BE2C (cell line): ENCODE measurements at regions not wholly inside any gene's neighbourhood (a gene's known extent, or its start where the extent isn't known, plus 50 kb on each side); places are given as distances from the start of the nearest gene placed in this dataset.

Experiments used
- DNase-seq: peaks from one replicate; pipeline ENCODE4 v3.0.0-alpha.2; 2020
- H3K27me3 ChIP-seq: fragments of 250-450 bp; sonication (Bioruptor Pico); 2 replicates; pipeline ENCODE4 v1.5.1; 2020; ENCODE audit warnings: mild to moderate bottlenecking
- H3K36me3 ChIP-seq: fragments of 250-450 bp; sonication (Bioruptor Pico); 2 replicates; pipeline ENCODE4 v1.5.1; 2020; ENCODE audit warnings: mild to moderate bottlenecking
- H3K4me1 ChIP-seq: fragments of 250-450 bp; sonication (Bioruptor Pico); 2 replicates; pipeline ENCODE4 v1.5.1; 2020
- H3K4me3 ChIP-seq: 2 replicates; pipeline ENCODE4 v1.5.1; 2011; ENCODE audit warnings: low read depth, low read length
- H3K9me3 ChIP-seq: fragments of 250-450 bp; sonication (Bioruptor Pico); 2 replicates; pipeline ENCODE4 v1.5.1; 2020
- TF ChIP-seq, protein P1 (sequence below): IDR thresholded peaks from 2 replicates; pipeline ENCODE4 v1.5.1; 2012; ENCODE audit warnings: mild to moderate bottlenecking, low read depth, low read length

DNA sequence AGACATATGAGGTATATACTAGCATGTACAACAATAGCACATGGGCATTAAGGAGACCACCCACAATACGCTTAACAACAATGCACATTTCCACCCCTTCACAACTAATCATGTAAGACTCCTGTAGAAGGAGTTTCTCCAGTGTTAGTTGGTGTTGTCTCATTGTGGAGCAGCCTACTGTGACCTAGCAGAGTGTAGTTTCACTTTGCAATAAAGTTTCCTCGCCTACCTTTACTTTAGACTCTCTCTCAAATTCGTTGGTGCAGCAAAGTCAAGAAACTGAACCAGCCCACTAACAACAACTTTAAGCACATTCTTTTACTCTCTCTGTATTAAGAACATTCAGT, 863.6 kb downstream of the FAM181B start:
- H3K27me3 ChIP-seq = no peaks in the 10 kb centered on the region
- H3K4me3 ChIP-seq = no peak overlapping the region
- TF ChIP-seq, protein P1, sequence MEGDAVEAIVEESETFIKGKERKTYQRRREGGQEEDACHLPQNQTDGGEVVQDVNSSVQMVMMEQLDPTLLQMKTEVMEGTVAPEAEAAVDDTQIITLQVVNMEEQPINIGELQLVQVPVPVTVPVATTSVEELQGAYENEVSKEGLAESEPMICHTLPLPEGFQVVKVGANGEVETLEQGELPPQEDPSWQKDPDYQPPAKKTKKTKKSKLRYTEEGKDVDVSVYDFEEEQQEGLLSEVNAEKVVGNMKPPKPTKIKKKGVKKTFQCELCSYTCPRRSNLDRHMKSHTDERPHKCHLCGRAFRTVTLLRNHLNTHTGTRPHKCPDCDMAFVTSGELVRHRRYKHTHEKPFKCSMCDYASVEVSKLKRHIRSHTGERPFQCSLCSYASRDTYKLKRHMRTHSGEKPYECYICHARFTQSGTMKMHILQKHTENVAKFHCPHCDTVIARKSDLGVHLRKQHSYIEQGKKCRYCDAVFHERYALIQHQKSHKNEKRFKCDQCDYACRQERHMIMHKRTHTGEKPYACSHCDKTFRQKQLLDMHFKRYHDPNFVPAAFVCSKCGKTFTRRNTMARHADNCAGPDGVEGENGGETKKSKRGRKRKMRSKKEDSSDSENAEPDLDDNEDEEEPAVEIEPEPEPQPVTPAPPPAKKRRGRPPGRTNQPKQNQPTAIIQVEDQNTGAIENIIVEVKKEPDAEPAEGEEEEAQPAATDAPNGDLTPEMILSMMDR = no peak
- H3K36me3 ChIP-seq = no peaks in the 10 kb centered on the region
- no peak for DNase-seq
- no peaks in the 10 kb centered on the region for H3K9me3 ChIP-seq
- no peaks in the 10 kb centered on the region for H3K4me1 ChIP-seq

DNA sequence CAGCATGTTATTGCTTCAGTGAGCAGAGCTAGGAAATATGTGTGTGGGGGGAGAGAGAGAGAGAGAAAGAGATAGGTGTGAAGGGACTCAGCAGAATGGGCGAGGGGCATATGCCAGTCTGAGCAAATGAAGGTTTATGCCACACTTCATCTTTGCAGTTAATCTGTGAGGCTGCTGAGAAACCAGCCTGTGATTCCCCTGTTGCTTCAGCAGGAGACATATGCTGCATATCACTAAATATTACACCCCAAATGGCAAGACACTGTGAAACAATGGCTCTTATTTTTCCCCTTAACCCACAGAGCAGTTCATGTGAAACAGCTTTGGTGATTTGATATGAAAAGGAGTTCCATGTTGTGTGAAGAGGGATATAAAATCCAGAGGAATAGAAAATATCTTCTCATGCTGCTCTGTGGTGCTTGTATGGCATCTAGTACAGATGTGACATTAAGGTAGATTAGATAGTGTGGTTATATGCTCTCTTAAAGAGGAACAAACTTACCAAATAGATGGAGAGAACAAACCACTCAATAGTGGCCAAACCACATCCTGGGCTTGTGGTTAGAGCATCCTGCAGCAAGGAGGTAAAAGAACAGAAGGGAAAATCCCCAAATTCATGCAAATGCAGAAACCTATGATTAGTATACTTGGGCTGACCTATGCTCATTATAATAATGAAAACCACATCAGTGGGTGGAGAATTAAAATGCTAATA, 864.2 kb downstream of the FAM181B start:
- Histone ChIP-seq H3K4me3 (no peak overlapping the region), H3K36me3 (no peaks in the 10 kb centered on the region), H3K27me3 (no peaks in the 10 kb centered on the region), H3K4me1 (no peaks in the 10 kb centered on the region), H3K9me3 (no peaks in the 10 kb centered on the region)
- TF ChIP-seq, protein P1 = no peak
- no peak for DNase-seq

DNA sequence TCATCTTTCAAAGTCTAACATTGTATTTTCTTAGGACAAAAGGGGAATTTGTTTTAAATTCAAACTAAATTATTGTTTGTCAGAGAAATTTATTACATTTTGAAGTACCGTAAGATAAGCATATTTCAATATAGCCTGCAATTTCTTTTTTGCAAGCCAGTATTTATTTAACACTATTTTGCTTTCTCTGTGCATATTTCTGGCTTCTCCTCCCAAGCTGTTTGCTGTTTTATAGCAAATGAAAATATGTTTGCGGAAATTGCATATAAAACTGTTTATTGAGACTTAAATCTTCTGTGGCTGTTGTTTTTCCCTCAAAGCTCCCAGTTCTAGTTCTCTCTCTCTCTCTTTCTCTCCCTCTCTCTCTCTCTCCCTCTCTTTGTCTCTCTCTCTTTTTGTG, 866.8 kb downstream of the FAM181B start:
- Histone ChIP-seq H3K4me1 (no peaks in the 10 kb centered on the region), H3K27me3 (no peaks in the 10 kb centered on the region), H3K4me3 (no peak overlapping the region), H3K36me3 (no peaks in the 10 kb centered on the region), H3K9me3 (no peaks in the 10 kb centered on the region)
- DNase-seq = no peak
- TF ChIP-seq, protein P1 = no peak

DNA sequence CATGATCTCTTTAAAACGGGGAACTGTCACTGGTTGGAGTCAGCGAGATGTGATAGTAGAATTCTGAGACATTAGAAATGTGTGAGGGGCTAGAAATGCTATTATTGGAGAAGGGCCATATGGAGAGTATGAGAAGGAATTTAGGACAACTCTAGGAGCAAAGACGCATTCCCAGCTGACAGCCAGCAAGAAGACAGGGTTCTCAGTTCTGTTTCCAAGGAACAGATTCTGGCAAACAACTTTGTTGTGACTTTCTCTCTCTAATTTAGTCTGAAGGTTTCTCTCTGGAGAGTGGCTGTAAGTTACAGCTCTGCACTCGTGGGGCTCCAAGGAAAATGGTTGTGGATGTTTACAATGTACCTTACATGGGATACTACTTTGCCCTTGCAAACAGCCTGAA, 876.3 kb downstream of the FAM181B start:
- TF ChIP-seq, protein P1 = no peak
- no peak overlapping the region for H3K4me3 ChIP-seq
- H3K27me3 ChIP-seq = no peaks in the 10 kb centered on the region
- no peaks in the 10 kb centered on the region for H3K36me3 ChIP-seq
- H3K9me3 ChIP-seq = no peaks in the 10 kb centered on the region
- DNase-seq = no peak
- no peaks in the 10 kb centered on the region for H3K4me1 ChIP-seq

DNA sequence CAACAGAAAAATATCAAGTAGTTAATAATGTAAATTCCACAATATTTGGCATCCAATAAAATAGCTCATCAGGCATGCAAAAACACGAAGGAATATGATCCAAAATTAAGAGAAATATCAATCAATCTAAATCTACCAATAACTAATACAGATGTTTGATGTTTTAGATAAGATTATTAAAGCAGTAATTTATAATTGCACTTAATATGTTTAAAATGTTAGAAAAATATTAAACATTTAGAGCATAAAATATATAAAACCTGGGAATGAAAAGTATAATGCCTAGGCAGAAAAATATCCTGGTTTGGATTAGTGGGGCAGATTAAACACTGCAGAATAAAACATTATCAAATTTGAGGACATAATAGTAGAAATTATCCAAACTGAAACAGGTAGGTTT, 879.9 kb downstream of the FAM181B start:
- TF ChIP-seq, protein P1 = no peak

DNA sequence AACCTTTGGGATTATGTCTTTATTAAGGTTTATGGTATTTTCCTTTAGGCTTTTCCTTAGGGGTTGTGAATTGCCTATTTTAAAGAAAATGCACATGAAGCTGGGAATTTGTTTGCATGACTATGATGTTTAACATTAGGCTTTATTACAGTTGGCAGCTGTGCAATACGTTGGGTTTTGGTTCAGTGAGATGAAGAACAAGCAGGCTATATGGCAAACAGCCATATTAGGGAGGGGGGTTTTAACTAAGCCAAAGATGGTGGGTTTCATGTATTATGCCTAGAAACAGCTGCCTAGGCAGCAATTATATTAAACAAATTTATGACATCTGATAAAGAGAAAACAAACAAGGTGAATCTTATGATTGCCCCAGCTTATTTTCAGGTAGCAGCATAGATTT, 880.8 kb downstream of the FAM181B start:
- Histone ChIP-seq H3K27me3 (no peaks in the 10 kb centered on the region), H3K36me3 (no peaks in the 10 kb centered on the region), H3K4me3 (no peak overlapping the region), H3K9me3 (no peaks in the 10 kb centered on the region; the same call in 1 of the 2 replicates), H3K4me1 (no peaks in the 10 kb centered on the region)
- TF ChIP-seq, protein P1 = no peak
- DNase-seq = no peak

More for the DNA sequence above, 879.9 kb downstream of the FAM181B start:
- Histone ChIP-seq H3K9me3 (no peaks in the 10 kb centered on the region; the same call in 1 of the 2 replicates), H3K4me1 (no peaks in the 10 kb centered on the region), H3K36me3 (no peaks in the 10 kb centered on the region), H3K27me3 (no peaks in the 10 kb centered on the region), H3K4me3 (no peak overlapping the region)
- DNase-seq = no peak
